H1 (cell line): ENCODE measurements at regions not wholly inside any gene's neighbourhood (a gene's known extent, or its start where the extent isn't known, plus 50 kb on each side); places are given as distances from the start of the nearest gene placed in this dataset.

Experiments
- CTCF ChIA-PET: fragments of 300-600 bp; sonication (Branson Sonifier 250); formaldehyde crosslinking; loops from one replicate; lab custom pipeline; 2021; ENCODE audit not compliant: partially characterized antibody; lab: Charles Lee
- POLR2A ChIA-PET: fragments of 300-600 bp; sonication (Branson Sonifier 250); formaldehyde crosslinking; loops from one replicate; lab custom pipeline; 2021; ENCODE audit warnings: inconsistent platforms; ENCODE audit not compliant: partially characterized antibody; lab: Charles Lee
- DNase-seq, 2 experiments: peaks; one replicate each; pipeline versions ENCODE4 v3.0.0 to v3.0.0-alpha.2; 2010 to 2022; ENCODE audit warnings: low spot score in 2 of 2, low read depth in 1 of 2, mixed read lengths in 1 of 2
- FAIRE-seq: peaks from 2 replicates; lab custom pipeline; 2011; peaks lifted over from hg19 to GRCh38; lab: Jason Lieb, UNC
- H2AFZ ChIP-seq: 2 replicates; pipeline ENCODE4 v1.8.1; 2012; ENCODE audit warnings: low read length, inconsistent platforms
- H2AK5ac ChIP-seq: 2 replicates; pipeline ENCODE4 v1.6.1; 2013; ENCODE audit warnings: low read depth, low read length
- H2BK120ac ChIP-seq: replicated peaks from 2 replicates; pipeline ENCODE3; 2013; ENCODE audit warnings: low read depth, low read length, inconsistent platforms
- H2BK12ac ChIP-seq: 2 replicates; pipeline ENCODE4 v1.6.1; 2013; ENCODE audit warnings: low read depth, low read length
- H2BK15ac ChIP-seq: 2 replicates; pipeline ENCODE4 v1.6.1; 2013; ENCODE audit warnings: low read length
- H2BK20ac ChIP-seq: 2 replicates; pipeline ENCODE4 v1.6.1; 2013; ENCODE audit warnings: low read length
- H2BK5ac ChIP-seq: 2 replicates; pipeline ENCODE4 v1.6.1; 2013; ENCODE audit warnings: low read depth, low read length
- H3K14ac ChIP-seq: 2 replicates; pipeline ENCODE4 v1.6.1; 2013; ENCODE audit warnings: inconsistent platforms; ENCODE audit not compliant: insufficient read length
- H3K18ac ChIP-seq: 2 replicates; pipeline ENCODE4 v1.6.1; 2013; ENCODE audit warnings: low read length; ENCODE audit errors: extremely low read depth
- H3K23ac ChIP-seq: 2 replicates; pipeline ENCODE4 v1.6.1; 2013; ENCODE audit warnings: inconsistent platforms; ENCODE audit not compliant: insufficient read length
- H3K23me2 ChIP-seq: 2 replicates; pipeline ENCODE4 v1.6.1; 2013; ENCODE audit warnings: low read depth, low read length
- H3K27ac ChIP-seq: 2 replicates; pipeline ENCODE4 v1.6.1; 2011; ENCODE audit warnings: low read depth, low read length, inconsistent platforms
- H3K27me3 ChIP-seq, 4 experiments: replicated peaks in 1 of 4; 1 replicate in 1 of 4; 2 replicates in 3 of 4; pipeline versions ENCODE4 v1.6.1 to v1.8.1; 2011 to 2013; ENCODE audit warnings: low read length in 3 of 4, mild to moderate bottlenecking in 3 of 4, inconsistent platforms in 2 of 4, mixed read lengths in 2 of 4, moderate library complexity in 1 of 4; ENCODE audit not compliant: control insufficient read depth in 3 of 4, insufficient read depth in 3 of 4; ENCODE audit errors: extremely low read depth in 1 of 4
- H3K36me3 ChIP-seq, 4 experiments: 2 replicates each; pipeline versions ENCODE4 v1.6.1 to v1.8.1; 2011 to 2013; ENCODE audit warnings: mild to moderate bottlenecking in 4 of 4, low read length in 3 of 4, moderate library complexity in 2 of 4, control low read depth in 1 of 4, inconsistent platforms in 1 of 4; ENCODE audit not compliant: insufficient read depth in 4 of 4, control insufficient read depth in 2 of 4
- H3K4ac ChIP-seq: replicated peaks from 2 replicates; pipeline ENCODE3; 2013; ENCODE audit warnings: low read length, low read depth, mixed read lengths, inconsistent platforms; ENCODE audit not compliant: insufficient read length
- H3K4me1 ChIP-seq, 4 experiments: replicated peaks in 1 of 4; 1 replicate in 1 of 4; 2 replicates in 3 of 4; pipeline versions ENCODE4 v1.6.1 to v1.8.1; 2011 to 2013; ENCODE audit warnings: low read length in 3 of 4, inconsistent platforms in 2 of 4, mixed read lengths in 1 of 4; ENCODE audit not compliant: insufficient read depth in 4 of 4, control insufficient read depth in 3 of 4
- H3K4me2 ChIP-seq, 2 experiments: 2 replicates each; pipeline versions ENCODE4 v1.6.1 to v1.8.1; 2011 to 2013; ENCODE audit warnings: low read depth in 2 of 2, low read length in 2 of 2, control low read depth in 1 of 2, inconsistent platforms in 1 of 2, mild to moderate bottlenecking in 1 of 2; ENCODE audit not compliant: insufficient read depth in 1 of 2
- H3K4me3 ChIP-seq, 4 experiments: fragments of 200-600, 300-600 bp in 1 of 4; sonication (generic), shearing (Covaris generic), sonication (Bioruptor Twin) in 1 of 4; 2 replicates each; pipeline versions ENCODE4 v1.5.1 to v1.8.1; 2011 to 2016; ENCODE audit warnings: low read length in 4 of 4, low read depth in 3 of 4, control low read depth in 2 of 4, inconsistent platforms in 2 of 4, mild to moderate bottlenecking in 2 of 4, mixed read lengths in 1 of 4, moderate library complexity in 1 of 4; ENCODE audit not compliant: insufficient read depth in 2 of 4; ENCODE audit errors: extremely low read depth in 1 of 4
- H3K56ac ChIP-seq: replicated peaks from 2 replicates; pipeline ENCODE3; 2013; ENCODE audit warnings: low read depth, mild to moderate bottlenecking, mixed read lengths, low read length, inconsistent platforms; ENCODE audit not compliant: insufficient read length
- H3K79me1 ChIP-seq: 2 replicates; pipeline ENCODE4 v1.6.1; 2013; ENCODE audit warnings: low read depth, low read length, control low read depth
- H3K79me2 ChIP-seq, 2 experiments: 2 replicates each; pipeline versions ENCODE4 v1.6.1 to v1.8.1; 2012 to 2013; ENCODE audit warnings: low read length in 2 of 2, mild to moderate bottlenecking in 2 of 2, inconsistent platforms in 1 of 2; ENCODE audit not compliant: insufficient read depth in 2 of 2, control insufficient read depth in 1 of 2
- H3K9ac ChIP-seq, 4 experiments: replicated peaks in 1 of 4; 1 replicate in 1 of 4; 2 replicates in 3 of 4; pipeline versions ENCODE4 v1.6.1 to v1.8.1; 2011 to 2013; ENCODE audit warnings: low read depth in 3 of 4, low read length in 3 of 4, control low read depth in 2 of 4, mild to moderate bottlenecking in 2 of 4, moderate library complexity in 2 of 4, inconsistent platforms in 1 of 4; ENCODE audit errors: extremely low read depth in 1 of 4
- H3K9me3 ChIP-seq, 2 experiments: 2 replicates each; pipeline versions ENCODE4 v1.6.1 to v1.8.1; 2012 to 2013; ENCODE audit warnings: mild to moderate bottlenecking in 2 of 2, moderate library complexity in 2 of 2, control low read depth in 1 of 2, inconsistent platforms in 1 of 2, low read depth in 1 of 2, low read length in 1 of 2, mixed read lengths in 1 of 2; ENCODE audit not compliant: insufficient read depth in 2 of 2
- H4K20me1 ChIP-seq, 2 experiments: replicated peaks in 1 of 2; 2 replicates each; pipeline versions ENCODE3 to v1.8.1; 2011 to 2013; ENCODE audit warnings: inconsistent platforms in 2 of 2, low read length in 2 of 2, mild to moderate bottlenecking in 1 of 2; ENCODE audit not compliant: insufficient read depth in 2 of 2, control insufficient read depth in 1 of 2
- H4K5ac ChIP-seq: 2 replicates; pipeline ENCODE4 v1.6.1; 2013; ENCODE audit warnings: low read length, low read depth, mixed read lengths, inconsistent platforms; ENCODE audit not compliant: insufficient read length
- H4K8ac ChIP-seq: 2 replicates; pipeline ENCODE4 v1.8.0; 2013; ENCODE audit warnings: mild to moderate bottlenecking, moderate library complexity, low read length, inconsistent platforms; ENCODE audit not compliant: insufficient read depth; ENCODE audit errors: extremely low read depth
- H4K91ac ChIP-seq: replicated peaks from 2 replicates; pipeline ENCODE3; 2013; ENCODE audit warnings: low read length, mixed read lengths, inconsistent platforms; ENCODE audit not compliant: insufficient read length
- ATF3 ChIP-seq: IDR thresholded peaks from 2 replicates; pipeline ENCODE4 v1.6.1; 2011; ENCODE audit warnings: low read depth, mild to moderate bottlenecking, low read length; ENCODE audit not compliant: insufficient read depth
- GTF2F1 ChIP-seq: IDR thresholded peaks from 2 replicates; pipeline ENCODE4 v1.6.1; 2012; ENCODE audit warnings: low read depth, low read length, improper control_type of control experiment, borderline replicate concordance
- HDAC6 ChIP-seq: IDR thresholded peaks from one replicate; pipeline ENCODE4 v1.7.1; 2012; ENCODE audit warnings: low read depth, mild to moderate bottlenecking, inconsistent platforms, low read length, moderate library complexity
- MAFK ChIP-seq: IDR thresholded peaks from 2 replicates; pipeline ENCODE4 v1.6.1; 2012; ENCODE audit warnings: low read depth, mild to moderate bottlenecking, improper control_type of control experiment, low read length
- PHF8 ChIP-seq: fragments of 200-600 bp; sonication (generic); conservative IDR thresholded peaks from 2 replicates; pipeline ENCODE4 v1.7.1; 2012; ENCODE audit warnings: low read depth, mild to moderate bottlenecking, inconsistent platforms, low read length, moderate library complexity
- POLR2A ChIP-seq, 2 experiments: IDR thresholded peaks; 1 replicate in 1 of 2; 2 replicates in 1 of 2; pipeline ENCODE4 v1.6.1; 2011; ENCODE audit warnings: low read depth in 2 of 2, low read length in 2 of 2, mild to moderate bottlenecking in 2 of 2; ENCODE audit errors: control extremely low read depth in 1 of 2
- POLR2AphosphoS5 ChIP-seq: IDR thresholded peaks from 2 replicates; pipeline ENCODE4 v1.6.1; 2011; ENCODE audit warnings: low read depth, low read length
- RAD21 ChIP-seq, 2 experiments: IDR thresholded peaks in 1 of 2; conservative IDR thresholded peaks in 1 of 2; 2 replicates each; pipeline ENCODE4 v1.6.1; 2011; ENCODE audit warnings: low read depth in 2 of 2, low read length in 2 of 2, improper control_type of control experiment in 1 of 2, inconsistent platforms in 1 of 2, mild to moderate bottlenecking in 1 of 2, moderate library complexity in 1 of 2
- RBBP5 ChIP-seq: IDR thresholded peaks from 2 replicates; pipeline ENCODE4 v1.7.1; 2012; ENCODE audit warnings: low read depth, mild to moderate bottlenecking, inconsistent platforms, low read length, moderate library complexity, borderline replicate concordance
- SP1 ChIP-seq: IDR thresholded peaks from 2 replicates; pipeline ENCODE4 v1.6.1; 2011; ENCODE audit warnings: low read depth, low read length
- ZNF274 ChIP-seq: IDR thresholded peaks from 2 replicates; pipeline ENCODE4 v1.7.0; 2012; ENCODE audit warnings: low read length, borderline replicate concordance; ENCODE audit errors: extremely low read depth
- WGBS, 2 experiments: shearing (Covaris generic) in 1 of 2; methylation state at CpG; one replicate each; pipeline versions ENCODE4 v1.1.6 to v1.1.7; 2013 to 2015; ENCODE audit warnings: low lambda C conversion rate in 2 of 2, mixed read lengths in 2 of 2, inconsistent platforms in 1 of 2, low coverage in 1 of 2, missing lambda C conversion rate in 1 of 2; ENCODE audit not compliant: insufficient replicate concordance in 2 of 2, insufficient coverage in 1 of 2, insufficient read length in 1 of 2; ENCODE audit errors: extremely low coverage in 1 of 2, missing lambda C conversion rate in 1 of 2; 5-methylcytosine and 5-hydroxymethylcytosine counted together
- TF ChIP-seq, protein P1 (sequence below): IDR thresholded peaks from 2 replicates; pipeline ENCODE4 v1.6.1; 2012; ENCODE audit warnings: inconsistent platforms
- TF ChIP-seq, protein P2 (sequence below): IDR thresholded peaks from 2 replicates; pipeline ENCODE4 v1.6.1; 2011; ENCODE audit warnings: low read length, improper control_type of control experiment

DNA sequence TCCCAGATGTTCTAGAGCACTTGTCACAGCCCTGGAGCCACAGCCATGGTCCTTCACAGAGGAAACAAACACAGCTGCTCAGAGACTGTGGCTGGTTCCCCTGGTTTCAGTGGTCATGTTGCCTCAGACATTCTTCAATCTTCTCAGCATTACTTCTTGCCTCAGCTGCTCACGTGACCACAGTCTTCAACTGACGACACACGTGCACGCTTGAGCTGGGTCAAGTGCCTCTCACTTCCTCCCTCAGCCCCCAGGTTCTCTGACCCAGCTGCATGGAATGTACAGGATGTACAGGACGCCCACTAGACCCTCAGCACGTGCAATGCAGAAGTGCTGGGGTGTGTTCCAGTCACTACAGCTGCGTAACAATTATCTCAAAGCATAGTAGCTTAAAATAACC, 159.8 kb upstream of the GGTLC1 start:
- Histone ChIP-seq H2BK12ac (no peak overlapping the region), H4K5ac (no peak overlapping the region), H2BK5ac (no peak overlapping the region), H3K4me2 (no peak overlapping the region), H2AFZ (no peak overlapping the region), H3K4me3 (no peak overlapping the region), H3K56ac (no peak overlapping the region), H3K14ac (no peak overlapping the region), H3K27me3 (no peaks in the 10 kb centered on the region), H3K23ac (no peak overlapping the region), H2AK5ac (no peak overlapping the region), H2BK20ac (no peak overlapping the region), H2BK15ac (no peak overlapping the region), H4K91ac (no peak overlapping the region), H2BK120ac (no peak overlapping the region), H3K27ac (no peak overlapping the region), H3K4me1 (no peaks in the 10 kb centered on the region), H3K4ac (peak overlapping the region; percentile 27), H3K36me3 (no peaks in the 10 kb centered on the region), H3K9ac (no peak overlapping the region), H4K8ac (no peak overlapping the region), H3K18ac (no peak overlapping the region), H4K20me1 (no peaks in the 10 kb centered on the region), H3K79me1 (no peaks in the 10 kb centered on the region), H3K79me2 (no peaks in the 10 kb centered on the region), H3K23me2 (no peaks in the 10 kb centered on the region), H3K9me3 (no peaks in the 10 kb centered on the region)
- WGBS, 2 experiments: 87% methylated on average over 7 of the region's 7 CpGs; no CpG with 5 or more reads in 1 of the 2 experiments
- TF ChIP-seq, protein P1, sequence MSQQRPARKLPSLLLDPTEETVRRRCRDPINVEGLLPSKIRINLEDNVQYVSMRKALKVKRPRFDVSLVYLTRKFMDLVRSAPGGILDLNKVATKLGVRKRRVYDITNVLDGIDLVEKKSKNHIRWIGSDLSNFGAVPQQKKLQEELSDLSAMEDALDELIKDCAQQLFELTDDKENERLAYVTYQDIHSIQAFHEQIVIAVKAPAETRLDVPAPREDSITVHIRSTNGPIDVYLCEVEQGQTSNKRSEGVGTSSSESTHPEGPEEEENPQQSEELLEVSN: no peak
- TF ChIP-seq ATF3 (no peak), RBBP5 (no peak), POLR2AphosphoS5 (no peak), POLR2A (IDR thresholded peaks at IDR 0.05; ENCODE audit: control extremely low read depth in 1 of 2, low read depth in 2 of 2, low read length in 2 of 2) (no peak), ZNF274 (no peak), GTF2F1 (no peak), HDAC6 (no peak), MAFK (no peak), RAD21 (IDR thresholded peaks at IDR 0.05 in 1 of 2, conservative IDR thresholded peaks at IDR 0.05 in 1 of 2; ENCODE audit: low read depth in 2 of 2, low read length in 2 of 2) (no peak), SP1 (no peak), PHF8 (no peak)
- TF ChIP-seq, protein P2, sequence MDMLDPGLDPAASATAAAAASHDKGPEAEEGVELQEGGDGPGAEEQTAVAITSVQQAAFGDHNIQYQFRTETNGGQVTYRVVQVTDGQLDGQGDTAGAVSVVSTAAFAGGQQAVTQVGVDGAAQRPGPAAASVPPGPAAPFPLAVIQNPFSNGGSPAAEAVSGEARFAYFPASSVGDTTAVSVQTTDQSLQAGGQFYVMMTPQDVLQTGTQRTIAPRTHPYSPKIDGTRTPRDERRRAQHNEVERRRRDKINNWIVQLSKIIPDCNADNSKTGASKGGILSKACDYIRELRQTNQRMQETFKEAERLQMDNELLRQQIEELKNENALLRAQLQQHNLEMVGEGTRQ: no peak
- POLR2A ChIA-PET: no interaction called here
- CTCF ChIA-PET: interaction anchor here (0.6 to 6.4 kb wide), 6 partner anchors 9 to 1106 kb away, joined by 3 to 89 read pairs (median 4); no protein-coding TSS in a partner anchor
- DNase-seq (peak in 1 of 2 experiments; percentile 14), FAIRE-seq (no peak)
